Trophoblast cell (in vitro differentiated cells and primary cell): ENCODE measurements at regions not wholly inside any gene's neighbourhood (a gene's known extent, or its start where the extent isn't known, plus 50 kb on each side); places are given as distances from the start of the nearest gene placed in this dataset.

Experiments used
- DNase-seq, 2 donors: peaks; one replicate each; pipeline ENCODE4 v3.0.0-alpha.2; 2016
- H2AFZ ChIP-seq: 2 replicates; pipeline ENCODE4 v1.6.1; 2013; ENCODE audit warnings: low read length, moderate library complexity, mild to moderate bottlenecking; ENCODE audit not compliant: insufficient read depth, poor library complexity
- H2AK5ac ChIP-seq: 2 replicates; pipeline ENCODE4 v1.6.1; 2013; ENCODE audit warnings: mild to moderate bottlenecking, low read length
- H2BK120ac ChIP-seq: 2 replicates; pipeline ENCODE4 v1.6.1; 2013; ENCODE audit warnings: low read length, mild to moderate bottlenecking, moderate library complexity; ENCODE audit not compliant: insufficient read depth, poor library complexity
- H2BK12ac ChIP-seq: 2 replicates; pipeline ENCODE4 v1.6.1; 2013; ENCODE audit warnings: mild to moderate bottlenecking, low read length, moderate library complexity
- H2BK5ac ChIP-seq: 2 replicates; pipeline ENCODE4 v1.6.1; 2013; ENCODE audit warnings: low read length, low read depth, moderate library complexity, mild to moderate bottlenecking; ENCODE audit not compliant: poor library complexity
- H3K14ac ChIP-seq: 2 replicates; pipeline ENCODE4 v1.6.1; 2013; ENCODE audit warnings: mild to moderate bottlenecking, low read length
- H3K18ac ChIP-seq: 2 replicates; pipeline ENCODE4 v1.6.1; 2013; ENCODE audit warnings: mild to moderate bottlenecking, low read length
- H3K23ac ChIP-seq: 2 replicates; pipeline ENCODE4 v1.6.1; 2013; ENCODE audit warnings: low read length
- H3K27ac ChIP-seq: 2 replicates; pipeline ENCODE4 v1.5.1; 2013; ENCODE audit warnings: low read depth, mild to moderate bottlenecking, inconsistent platforms, low read length, moderate library complexity
- H3K27me3 ChIP-seq: 2 replicates; pipeline ENCODE4 v1.6.1; 2013; ENCODE audit warnings: inconsistent platforms, mild to moderate bottlenecking, low read length, moderate library complexity; ENCODE audit not compliant: insufficient read depth
- H3K36me3 ChIP-seq, 2 experiments: 1 replicate in 1 of 2; 2 replicates in 1 of 2; pipeline ENCODE4 v1.6.1; 2013; ENCODE audit warnings: low read length in 2 of 2, mild to moderate bottlenecking in 2 of 2, moderate library complexity in 1 of 2; ENCODE audit not compliant: insufficient read depth in 2 of 2, control insufficient read depth in 1 of 2
- H3K4ac ChIP-seq: 2 replicates; pipeline ENCODE4 v1.6.1; 2013; ENCODE audit warnings: low read depth, mild to moderate bottlenecking, low read length, moderate library complexity
- H3K4me1 ChIP-seq, 2 experiments: 1 replicate in 1 of 2; 2 replicates in 1 of 2; pipeline ENCODE4 v1.6.1; 2013; ENCODE audit warnings: low read length in 2 of 2, mild to moderate bottlenecking in 2 of 2, moderate library complexity in 1 of 2; ENCODE audit not compliant: insufficient read depth in 2 of 2, control insufficient read depth in 1 of 2
- H3K4me2 ChIP-seq: 2 replicates; pipeline ENCODE4 v1.6.1; 2013; ENCODE audit warnings: inconsistent platforms, mild to moderate bottlenecking, low read length, moderate library complexity
- H3K4me3 ChIP-seq: 2 replicates; pipeline ENCODE4 v1.5.1; 2013; ENCODE audit warnings: mild to moderate bottlenecking, low read depth, low read length, inconsistent platforms
- H3K79me1 ChIP-seq: one replicate; pipeline ENCODE4 v1.6.1; 2013; ENCODE audit warnings: low read length
- H3K79me2 ChIP-seq: 2 replicates; pipeline ENCODE4 v1.6.1; 2013; ENCODE audit warnings: low read length, mild to moderate bottlenecking; ENCODE audit not compliant: control insufficient read depth, insufficient read depth, poor library complexity
- H3K9ac ChIP-seq: 2 replicates; pipeline ENCODE4 v1.6.1; 2013; ENCODE audit warnings: mild to moderate bottlenecking, low read length
- H3K9me3 ChIP-seq: 2 replicates; pipeline ENCODE4 v1.6.1; 2013; ENCODE audit warnings: low read depth, mild to moderate bottlenecking, control low read depth, inconsistent platforms, low read length; ENCODE audit not compliant: insufficient read depth
- H4K12ac ChIP-seq: 2 replicates; pipeline ENCODE4 v1.6.1; 2013; ENCODE audit warnings: low read depth, mild to moderate bottlenecking, low read length, moderate library complexity
- H4K8ac ChIP-seq: 2 replicates; pipeline ENCODE4 v1.6.1; 2013; ENCODE audit warnings: low read depth, mild to moderate bottlenecking, low read length, moderate library complexity
- H4K91ac ChIP-seq: one replicate; pipeline ENCODE4 v1.6.1; 2013; ENCODE audit warnings: low read depth, mild to moderate bottlenecking, low read length, moderate library complexity
- WGBS: extraction: QIAGEN DNeasy Blood & Tissue Kit; methylation state at CpG from one replicate; pipeline ENCODE4 v1.1.7; 2013; ENCODE audit warnings: missing lambda C conversion rate; ENCODE audit not compliant: insufficient read length, insufficient coverage; ENCODE audit errors: extremely low coverage; 5-methylcytosine and 5-hydroxymethylcytosine counted together

GRCh38 chr11:134997652-134998320, 585.7 kb upstream of the B3GAT1 start:
- Histone ChIP-seq H3K79me1 (no peaks in the 10 kb centered on the region), H3K79me2 (no peaks in the 10 kb centered on the region), H3K9ac (no peak overlapping the region), H3K9me3 (no peaks in the 10 kb centered on the region), H3K36me3 (no peaks in the 10 kb centered on the region), H3K4me3 (no peak overlapping the region), H3K23ac (no peak overlapping the region), H4K8ac (no peak overlapping the region), H3K14ac (no peak overlapping the region), H3K27ac (no peak overlapping the region), H2BK120ac (no peak overlapping the region), H3K4me2 (no peak overlapping the region), H2AK5ac (no peak overlapping the region), H3K4me1 (no peaks in the 10 kb centered on the region), H3K27me3 (no peaks in the 10 kb centered on the region), H3K18ac (no peak overlapping the region), H4K12ac (no peak overlapping the region), H2BK12ac (no peak overlapping the region), H3K4ac (no peak overlapping the region), H2AFZ (no peak overlapping the region), H2BK5ac (no peak overlapping the region), H4K91ac (no peak overlapping the region)
- WGBS, result no CpG with 5 or more reads among the region's 11 CpGs
- DNase-seq, result no peak

- Histone ChIP-seq H3K79me1 (no peaks in the 10 kb centered on the region), H4K12ac (no peak overlapping the region), H4K91ac (no peak overlapping the region), H3K9ac (no peak overlapping the region), H3K9me3 (no peaks in the 10 kb centered on the region), H4K8ac (no peak overlapping the region), H3K36me3 (no peaks in the 10 kb centered on the region), H3K4me1 (no peaks in the 10 kb centered on the region), H2BK12ac (no peak overlapping the region), H3K23ac (no peak overlapping the region), H3K27ac (no peak overlapping the region), H2AFZ (no peak overlapping the region), H3K18ac (no peak overlapping the region), H2BK5ac (no peak overlapping the region), H2BK120ac (no peak overlapping the region), H3K4ac (no peak overlapping the region), H3K4me2 (no peak overlapping the region), H3K27me3 (no peaks in the 10 kb centered on the region), H3K79me2 (no peaks in the 10 kb centered on the region), H3K4me3 (no peak overlapping the region), H2AK5ac (no peak overlapping the region), H3K14ac (no peak overlapping the region)
- no peak for DNase-seq
- no CpG with 5 or more reads among the region's 5 CpGs for WGBS
These were observed 583.7 kb upstream of the B3GAT1 start for GRCh38 chr11:134995741-134996140.

GRCh38 chr11:134994431-134994830, 582.4 kb upstream of the B3GAT1 start:
- Histone ChIP-seq H3K36me3 (no peaks in the 10 kb centered on the region), H2BK5ac (no peak overlapping the region), H3K23ac (no peak overlapping the region), H3K4ac (no peak overlapping the region), H2AFZ (no peak overlapping the region), H2BK120ac (no peak overlapping the region), H3K79me1 (no peaks in the 10 kb centered on the region), H4K12ac (no peak overlapping the region), H3K14ac (no peak overlapping the region), H3K27me3 (no peaks in the 10 kb centered on the region), H2BK12ac (no peak overlapping the region), H3K9ac (no peak overlapping the region), H4K91ac (no peak overlapping the region), H3K4me2 (no peak overlapping the region), H3K79me2 (no peaks in the 10 kb centered on the region), H4K8ac (no peak overlapping the region), H3K27ac (no peak overlapping the region), H3K18ac (no peak overlapping the region), H3K4me1 (no peaks in the 10 kb centered on the region), H2AK5ac (no peak overlapping the region), H3K4me3 (no peak overlapping the region), H3K9me3 (no peaks in the 10 kb centered on the region)
- no peak for DNase-seq

GRCh38 chr11:134993691-134994243, 581.7 kb upstream of the B3GAT1 start:
- Histone ChIP-seq H4K8ac (no peak overlapping the region), H3K18ac (no peak overlapping the region), H2AFZ (no peak overlapping the region), H3K23ac (no peak overlapping the region), H3K36me3 (no peaks in the 10 kb centered on the region), H3K4ac (no peak overlapping the region), H3K27ac (no peak overlapping the region), H3K79me1 (no peaks in the 10 kb centered on the region), H3K9ac (no peak overlapping the region), H3K4me1 (no peaks in the 10 kb centered on the region), H3K9me3 (no peaks in the 10 kb centered on the region), H3K27me3 (no peaks in the 10 kb centered on the region), H3K4me2 (no peak overlapping the region), H3K4me3 (no peak overlapping the region), H2BK5ac (no peak overlapping the region), H4K12ac (no peak overlapping the region), H3K79me2 (no peaks in the 10 kb centered on the region), H2BK120ac (no peak overlapping the region), H3K14ac (no peak overlapping the region), H2AK5ac (no peak overlapping the region), H2BK12ac (no peak overlapping the region), H4K91ac (no peak overlapping the region)
- no CpG with 5 or more reads among the region's 7 CpGs for WGBS
- DNase-seq, result no peak
